ENCODE measurements at regions not wholly inside any gene's neighbourhood (a gene's known extent, or its start where the extent isn't known, plus 50 kb on each side); places are given as distances from the start of the nearest gene placed in this dataset.

GRCh38 chr12:114740448-114740847, 56.5 kb upstream of the TBX3 start:
- DNase-seq (ENCODE audit: low read depth) = no peak

- no peak for DNase-seq (ENCODE audit: low read depth)
These were observed 54.6 kb upstream of the TBX3 start for GRCh38 chr12:114738460-114739184.

GRCh38 chr12:114735680-114736374, 51.9 kb upstream of the TBX3 start:
- DNase-seq (ENCODE audit: low read depth) = no peak

GRCh38 chr12:114735011-114735410, 51.0 kb upstream of the TBX3 start:
- no peak for DNase-seq (ENCODE audit: low read depth)

GRCh38 chr12:114733919-114734318, 49.9 kb upstream of the TBX3 start:
- no peak for DNase-seq (ENCODE audit: low read depth)

Data from non-pigmented ciliary epithelial cell (primary cell).